ENCODE measurements at regions not wholly inside any gene's neighbourhood (a gene's known extent, or its start where the extent isn't known, plus 50 kb on each side); places are given as distances from the start of the nearest gene placed in this dataset.

GRCh38 chr4:29085748-29086147 is 1634.4 kb upstream of the PCDH7 start:
- TF ChIP-seq RNF2 (IDR thresholded peaks at IDR 0.05; ENCODE audit: borderline replicate concordance, low read depth) = no peak
- no peak for TF ChIP-seq CTCF (IDR thresholded peaks at IDR 0.05)
- no peak for TF ChIP-seq RARB (CRISPR knock-in tag; IDR thresholded peaks at IDR 0.05)
- TF ChIP-seq REST (IDR thresholded peaks at IDR 0.05) = no peak
- TF ChIP-seq CHD4 (IDR thresholded peaks at IDR 0.05; ENCODE audit: borderline replicate concordance) = no peak
- TF ChIP-seq CBX8 (IDR thresholded peaks at IDR 0.05) = no peak
- no peak for TF ChIP-seq POLR2A (IDR thresholded peaks at IDR 0.05; ENCODE audit: low read length)
- no peak for TF ChIP-seq USF2 (IDR thresholded peaks at IDR 0.05)
- no peak for TF ChIP-seq E2F6 (IDR thresholded peaks at IDR 0.05; ENCODE audit: borderline replicate concordance, low read depth)
- TF ChIP-seq EP300 (IDR thresholded peaks at IDR 0.05) = no peak
- no peak for TF ChIP-seq HEYL (CRISPR knock-in tag; IDR thresholded peaks at IDR 0.05)
- no peak for TF ChIP-seq MAX (IDR thresholded peaks at IDR 0.05)
- no peak for TF ChIP-seq PBX3 (IDR thresholded peaks at IDR 0.05)
- TF ChIP-seq HOXB5 (CRISPR knock-in tag; IDR thresholded peaks at IDR 0.05) = no peak
